ENCODE measurements at regions not wholly inside any gene's neighbourhood (a gene's known extent, or its start where the extent isn't known, plus 50 kb on each side); places are given as distances from the start of the nearest gene placed in this dataset.

- DNase-seq, result no peak
These were observed 525.5 kb downstream of the RFC3 start for GRCh38 chr13:34343413-34343940.

GRCh38 chr13:34344816-34345215, 526.9 kb downstream of the RFC3 start:
- no peak for DNase-seq

DNA sequence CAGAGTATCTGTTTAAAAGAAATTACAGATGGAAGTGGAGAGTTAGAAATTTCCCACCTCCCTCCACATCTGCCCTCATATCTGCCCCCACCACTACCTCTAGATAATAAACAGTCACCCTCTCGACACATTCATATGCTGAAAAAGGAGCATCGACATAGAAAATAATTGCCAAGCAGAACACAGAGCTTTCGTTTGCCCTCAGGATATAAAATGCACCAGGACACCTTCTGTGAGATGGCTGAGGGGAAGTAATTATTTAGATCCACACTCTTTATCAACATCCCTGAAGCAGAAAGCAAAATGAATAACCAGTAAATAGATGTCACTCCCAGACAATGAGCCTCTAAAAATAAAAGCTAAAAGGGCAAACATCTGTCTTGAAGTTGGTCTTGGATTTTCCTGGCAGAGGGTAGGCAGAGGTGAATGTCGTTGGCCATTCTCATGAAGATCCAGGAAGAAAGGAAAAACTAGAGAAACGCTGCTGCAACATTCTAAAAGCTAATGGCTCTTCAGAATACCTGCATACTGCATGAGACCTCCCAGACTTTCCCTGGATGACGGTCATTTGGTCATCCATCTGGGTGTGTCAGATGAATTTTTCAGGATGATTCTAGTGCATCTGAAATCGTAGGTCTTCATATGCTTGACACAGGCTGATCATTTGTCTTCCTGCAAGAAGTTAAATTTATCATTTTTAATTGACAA, 527.5 kb downstream of the RFC3 start:
- DNase-seq, result no peak

DNA sequence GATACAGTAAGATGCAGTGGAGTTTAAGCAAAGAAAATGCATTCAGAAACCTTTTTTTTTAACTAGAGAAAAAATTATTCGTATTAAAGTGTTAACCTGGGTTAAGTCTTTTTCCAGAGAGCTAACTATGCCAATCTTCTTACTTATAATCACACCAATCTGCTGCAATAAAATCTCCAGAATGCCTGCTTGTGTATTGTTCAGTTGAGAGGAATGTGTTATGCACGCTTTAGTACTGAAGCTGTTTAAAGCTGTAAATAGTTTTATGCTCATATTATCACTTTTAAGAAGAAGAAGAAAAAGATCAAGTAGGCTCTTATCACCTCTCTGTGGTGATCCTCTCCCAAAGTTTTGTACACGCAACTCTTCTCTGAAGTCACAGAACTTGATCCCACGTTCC, 528.7 kb downstream of the RFC3 start:
- no peak for DNase-seq

- no peak for DNase-seq
These were observed 530.0 kb downstream of the RFC3 start for GRCh38 chr13:34347784-34348573.

GRCh38 chr13:34349091-34349722, 531.3 kb downstream of the RFC3 start:
- no peak for DNase-seq

- no peak for DNase-seq
These were observed 532.7 kb downstream of the RFC3 start for GRCh38 chr13:34350671-34351070.

DNA sequence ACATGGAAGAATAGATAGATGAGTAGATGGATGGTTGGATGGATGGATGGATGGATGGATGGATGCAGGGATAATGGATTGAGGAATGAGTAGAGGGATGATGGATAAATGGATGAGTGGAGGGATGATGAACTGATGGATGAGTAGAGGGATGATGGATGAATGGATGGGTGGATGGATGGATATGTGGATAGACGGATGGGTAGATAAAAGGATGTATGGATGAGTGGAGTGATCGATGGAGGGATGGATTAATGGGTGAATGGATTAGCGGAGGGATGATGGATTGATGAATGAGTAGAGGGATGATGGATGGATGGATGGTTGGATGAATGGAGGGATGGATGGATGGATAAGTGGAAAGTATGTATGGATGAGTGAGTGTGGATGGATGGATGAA, 533.2 kb downstream of the RFC3 start:
- DNase-seq, result no peak

GRCh38 chr13:34352958-34353357, 535.0 kb downstream of the RFC3 start:
- no peak for DNase-seq

GRCh38 chr13:34356686-34357434, 538.9 kb downstream of the RFC3 start:
- DNase-seq, result no peak

GRCh38 chr13:34357435-34358232, 539.7 kb downstream of the RFC3 start:
- no peak for DNase-seq

DNA sequence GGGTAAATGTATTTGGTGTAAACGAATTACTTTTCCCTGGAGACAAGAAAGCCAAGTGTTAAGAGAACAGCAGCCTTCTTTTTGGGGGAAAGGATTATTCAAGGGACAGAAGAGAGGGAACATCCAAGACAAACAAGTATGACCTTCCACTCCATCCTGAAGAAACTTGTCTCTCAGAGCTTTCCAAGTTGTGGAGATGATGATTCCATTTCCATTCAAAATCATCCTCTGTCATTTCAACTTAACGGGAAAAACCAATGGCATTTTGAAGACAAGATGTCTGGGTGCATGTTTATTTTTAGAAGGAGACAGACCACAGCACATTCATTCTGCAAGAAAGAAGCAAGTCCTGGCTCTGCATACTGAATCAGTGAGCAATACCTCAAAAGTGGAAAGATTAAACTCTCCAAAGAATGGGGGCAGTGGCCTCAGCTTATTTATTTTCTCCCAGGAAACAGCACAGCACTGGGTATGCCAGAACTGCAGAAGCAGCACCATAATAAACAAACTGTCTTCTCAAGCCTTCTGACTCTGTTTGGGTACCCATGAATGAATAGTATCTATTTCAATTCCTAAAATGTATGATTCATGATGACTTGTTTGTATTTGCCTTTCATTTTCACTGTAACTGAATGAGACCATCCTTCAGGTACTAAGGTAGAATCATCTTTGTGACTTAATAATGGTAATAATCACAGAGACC, 541.0 kb downstream of the RFC3 start:
- DNase-seq, result no peak

GRCh38 chr13:34360702-34361101, 542.8 kb downstream of the RFC3 start:
- no peak for DNase-seq

DNA sequence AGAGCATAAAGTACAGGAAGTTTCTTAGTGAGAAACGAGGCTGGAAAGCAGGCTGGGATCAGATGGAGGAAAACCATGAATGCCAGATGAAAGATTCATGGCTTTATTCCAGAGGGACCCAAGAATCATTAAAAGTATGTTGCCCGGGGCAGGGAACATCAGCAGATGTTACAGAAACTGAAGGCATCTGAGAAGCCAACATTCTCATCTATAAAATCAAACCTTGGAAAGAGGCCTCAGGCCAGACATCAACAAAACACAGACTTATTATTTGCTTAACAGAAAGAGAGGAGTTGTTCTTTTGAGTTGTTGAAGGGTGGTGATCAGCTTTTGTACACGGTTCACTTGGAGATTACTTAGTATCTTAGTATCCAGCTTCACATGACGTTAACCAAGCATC, 543.6 kb downstream of the RFC3 start:
- DNase-seq, result no peak

- no peak for DNase-seq
These were observed 545.3 kb downstream of the RFC3 start for GRCh38 chr13:34363266-34363665.

GRCh38 chr13:34364633-34365032, 546.7 kb downstream of the RFC3 start:
- no peak for DNase-seq

- DNase-seq, result no peak
These were observed 552.0 kb downstream of the RFC3 start for GRCh38 chr13:34369931-34370330.

GRCh38 chr13:34371108-34371507, 553.2 kb downstream of the RFC3 start:
- no peak for DNase-seq

DNA sequence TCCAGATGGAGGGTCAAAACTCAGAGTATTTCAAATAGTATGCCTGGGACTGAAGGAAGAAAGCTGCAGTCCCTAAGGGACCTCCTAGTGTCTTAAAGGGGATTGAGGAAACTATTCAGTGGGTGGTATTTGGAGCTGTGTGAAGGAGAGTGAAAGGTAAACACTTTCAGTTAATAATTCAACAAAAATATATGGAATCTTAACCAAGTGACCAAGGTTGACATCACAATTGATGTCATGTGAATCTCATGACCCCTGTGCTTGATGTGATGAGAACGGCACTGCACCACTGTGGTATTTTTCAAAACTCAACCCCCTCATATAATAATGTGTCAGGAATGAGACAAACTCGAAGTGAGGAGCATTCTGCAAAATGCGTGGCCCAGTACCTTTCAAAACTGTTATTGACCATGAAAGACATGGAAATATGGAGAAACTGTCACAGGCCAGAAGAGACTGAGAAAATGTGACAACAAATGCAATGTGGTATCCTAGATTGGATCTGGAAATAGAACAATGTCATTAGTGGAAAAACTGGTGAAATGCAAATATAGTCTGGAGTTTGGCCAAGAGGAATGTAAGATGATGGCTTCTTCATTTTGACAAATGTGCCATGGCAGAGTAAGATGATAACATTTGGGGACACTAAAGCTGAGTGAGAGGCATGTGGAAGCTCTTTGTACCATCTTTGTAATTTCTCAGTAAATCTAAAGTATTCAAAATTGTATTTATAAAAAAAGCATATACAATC, 553.9 kb downstream of the RFC3 start:
- no peak for DNase-seq

DNA sequence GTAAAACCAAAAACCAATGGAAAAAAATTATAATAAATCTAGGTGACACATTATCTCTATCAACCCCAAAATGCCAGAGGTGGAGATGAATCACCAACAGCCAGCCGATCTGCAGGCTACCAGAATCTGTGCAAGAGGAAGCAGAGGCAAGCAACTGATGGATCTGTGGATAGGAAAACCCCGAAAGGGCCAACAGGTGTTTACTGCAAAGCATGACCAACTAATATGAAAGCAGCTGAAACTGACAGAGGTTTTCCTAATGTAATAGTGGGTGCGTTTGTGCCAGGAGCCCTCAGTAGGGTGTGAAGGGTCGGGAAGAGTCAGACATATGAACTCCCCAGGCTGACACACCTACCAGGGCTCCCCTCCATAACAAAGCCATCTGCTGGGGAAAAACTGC, 554.6 kb downstream of the RFC3 start:
- no peak for DNase-seq

- DNase-seq, result no peak
These were observed 558.5 kb downstream of the RFC3 start for GRCh38 chr13:34376483-34376882.

All from CD4-positive, alpha-beta T cell treated with Interleukin-21 for 1 hour (primary cell).